ENCODE measurements at regions not wholly inside any gene's neighbourhood (a gene's known extent, or its start where the extent isn't known, plus 50 kb on each side); places are given as distances from the start of the nearest gene placed in this dataset.

DNA sequence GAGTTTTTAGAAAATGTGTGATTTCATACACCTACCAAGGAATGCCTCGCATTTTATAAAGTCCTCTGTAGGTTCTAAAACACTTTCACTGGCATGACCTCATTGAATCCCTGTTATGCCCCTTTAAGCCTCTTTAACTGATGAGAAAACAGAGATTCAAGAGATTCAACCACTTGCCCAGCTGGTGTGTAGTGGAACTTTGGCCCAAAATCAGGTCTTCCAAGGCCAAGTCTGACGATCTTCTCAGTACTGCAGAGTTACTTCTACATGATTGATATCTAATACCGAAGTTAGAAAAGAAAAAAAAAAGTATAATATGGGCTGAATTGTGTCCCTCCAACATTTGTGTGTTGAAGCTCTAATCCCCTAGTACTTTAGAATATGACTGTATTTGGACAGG, 202.0 kb downstream of the WDR11 start:
- TF ChIP-seq CTCF (IDR thresholded peaks at IDR 0.05; ENCODE audit: insufficient read depth, low read length, poor library complexity, severe bottlenecking) (no peak), EZH2phosphoT487 (conservative IDR thresholded peaks at IDR 0.05; ENCODE audit: low read length) (no peak)
